GM19239 (cell line): ENCODE measurements at regions not wholly inside any gene's neighbourhood (a gene's known extent, or its start where the extent isn't known, plus 50 kb on each side); places are given as distances from the start of the nearest gene placed in this dataset.

Source experiments
- DNase-seq: peaks from one replicate; pipeline ENCODE4 v3.0.0; 2011; ENCODE audit warnings: low spot score; ENCODE audit not compliant: insufficient read length
- FAIRE-seq: peaks from 2 replicates; lab custom pipeline; 2011; peaks lifted over from hg19 to GRCh38; lab: Jason Lieb, UNC

DNA sequence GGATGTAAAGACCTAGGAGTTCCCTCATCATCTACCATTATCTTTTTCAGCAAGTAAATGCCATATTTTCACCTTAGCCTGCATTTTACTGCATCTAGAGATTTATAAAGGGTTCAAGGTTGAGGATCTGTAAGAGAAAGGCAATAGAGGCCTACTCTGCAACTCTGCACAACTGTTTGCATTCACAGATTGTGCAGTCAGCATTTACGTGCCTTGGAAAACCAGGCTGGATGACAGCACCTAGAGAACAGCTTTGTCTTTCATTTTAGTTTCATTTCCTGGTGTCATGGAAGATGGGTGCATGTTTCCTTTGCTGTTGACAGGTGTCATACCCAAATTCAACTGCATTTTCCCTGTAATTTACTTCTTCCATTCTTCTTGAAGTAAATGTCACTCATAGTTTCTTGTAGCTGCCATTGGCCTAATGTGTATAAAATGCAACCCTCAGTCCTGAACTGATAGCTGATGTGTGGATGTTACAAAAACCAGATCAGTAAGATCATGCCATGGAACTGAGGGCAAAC is 817.5 kb downstream of the SQOR start:
- FAIRE-seq (no peak), DNase-seq (no peak)

DNA sequence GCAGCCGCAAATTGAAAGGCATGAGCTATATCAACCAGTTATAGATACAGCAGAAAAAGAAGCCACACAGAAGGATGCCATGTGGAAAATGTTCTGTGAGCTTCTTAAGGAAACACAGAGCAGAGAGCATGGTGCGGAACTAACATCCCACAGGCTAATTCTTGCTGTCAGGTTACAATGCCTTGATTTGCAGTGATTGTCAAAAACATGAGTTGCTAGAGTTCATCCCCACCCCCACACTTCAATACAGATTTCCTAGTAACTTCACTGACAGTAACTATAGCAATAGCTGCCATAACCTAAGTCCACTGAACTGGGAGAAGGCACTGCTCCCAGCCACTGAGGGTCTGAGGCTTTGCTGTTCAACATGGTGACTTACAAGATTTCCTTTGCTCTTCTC is 821.6 kb downstream of the SQOR start:
- DNase-seq (no peak), FAIRE-seq (no peak)

DNA sequence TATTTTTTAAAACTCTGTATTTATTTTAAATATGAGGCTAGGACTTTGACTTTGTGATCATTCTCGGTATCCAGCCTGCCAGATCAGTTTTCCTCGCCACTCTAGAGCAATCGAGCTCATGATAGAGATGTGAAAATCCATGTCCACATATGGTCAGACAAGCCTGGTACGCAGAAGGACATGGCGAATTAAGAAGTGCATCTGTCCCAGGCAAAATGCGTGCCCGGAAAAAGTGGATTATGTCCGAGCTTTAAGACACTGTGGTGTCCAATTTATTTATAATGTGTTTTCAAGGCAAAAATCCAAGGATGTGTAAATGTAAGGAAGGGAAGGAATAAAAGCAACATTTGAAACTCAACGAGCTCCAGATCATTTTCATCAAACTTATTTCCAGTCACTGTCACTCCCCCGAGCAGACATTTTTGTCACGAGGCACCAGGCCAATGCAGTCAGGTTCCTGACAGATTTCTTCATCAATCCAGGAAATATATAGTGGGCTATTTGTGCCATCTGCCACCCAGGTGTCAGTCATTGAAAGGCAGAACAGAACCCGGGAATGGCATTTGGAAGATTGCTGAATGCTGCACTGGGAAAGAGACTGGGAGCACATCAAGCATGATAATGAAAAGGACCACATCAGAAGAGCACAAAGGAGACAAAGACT is 825.7 kb downstream of the SQOR start:
- no peak for FAIRE-seq
- no peak for DNase-seq

DNA sequence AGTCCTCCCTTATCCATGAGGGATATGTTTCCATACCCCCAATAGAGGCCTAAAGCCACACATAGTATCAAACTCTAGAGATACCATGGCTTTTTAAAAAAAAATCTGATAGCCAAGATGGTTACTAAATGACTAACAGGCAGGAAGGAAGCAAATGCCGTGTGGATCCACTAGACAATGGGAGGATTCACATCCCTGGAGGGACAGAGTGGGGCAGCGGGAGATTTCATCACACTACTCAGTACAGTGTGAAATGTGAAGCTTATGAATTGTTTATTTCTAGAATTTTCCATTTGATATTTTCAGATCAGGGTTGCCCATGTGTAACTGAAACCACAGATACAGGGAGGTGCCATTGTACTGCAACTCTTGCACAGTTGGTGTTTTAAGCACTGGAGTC is 826.6 kb downstream of the SQOR start:
- no peak for FAIRE-seq
- DNase-seq = no peak

DNA sequence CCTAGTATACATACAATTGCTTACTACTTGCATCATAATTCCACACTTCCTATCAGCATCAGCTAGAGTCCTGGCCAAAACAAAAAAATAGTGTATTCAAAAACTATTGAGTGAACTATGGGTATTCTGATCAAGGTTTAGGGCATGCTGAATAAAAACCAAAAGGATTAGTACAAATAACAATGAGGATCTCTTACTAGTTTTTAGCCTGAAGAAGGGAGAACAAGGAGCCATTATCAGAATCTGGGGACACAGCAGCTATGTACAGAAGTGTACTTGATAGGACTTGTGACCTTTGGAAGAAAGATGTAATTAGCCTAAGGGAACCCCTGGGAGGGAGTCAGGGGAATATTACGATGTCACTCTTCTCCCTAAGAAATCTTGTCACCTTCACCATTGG is 832.2 kb downstream of the SQOR start:
- FAIRE-seq (no peak), DNase-seq (no peak)

DNA sequence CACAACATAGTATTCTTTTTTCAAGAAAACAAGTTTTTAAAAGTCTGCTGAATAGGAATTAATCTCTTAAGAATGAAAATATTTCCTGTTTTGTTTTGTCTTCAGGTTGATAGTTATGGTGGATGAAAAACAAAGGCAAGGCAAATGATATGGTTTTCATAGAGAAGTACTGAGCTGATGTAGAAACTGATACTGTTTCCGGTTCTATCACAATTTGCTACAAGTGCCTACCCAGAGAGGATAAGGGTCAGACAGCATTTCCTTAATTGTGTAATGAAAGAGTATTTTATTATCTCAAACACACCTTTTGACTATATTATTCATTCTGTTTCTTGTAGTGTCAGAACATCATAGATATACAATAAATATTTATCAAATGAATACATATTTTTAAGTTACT is 836.3 kb downstream of the SQOR start:
- DNase-seq (no peak), FAIRE-seq (no peak)

DNA sequence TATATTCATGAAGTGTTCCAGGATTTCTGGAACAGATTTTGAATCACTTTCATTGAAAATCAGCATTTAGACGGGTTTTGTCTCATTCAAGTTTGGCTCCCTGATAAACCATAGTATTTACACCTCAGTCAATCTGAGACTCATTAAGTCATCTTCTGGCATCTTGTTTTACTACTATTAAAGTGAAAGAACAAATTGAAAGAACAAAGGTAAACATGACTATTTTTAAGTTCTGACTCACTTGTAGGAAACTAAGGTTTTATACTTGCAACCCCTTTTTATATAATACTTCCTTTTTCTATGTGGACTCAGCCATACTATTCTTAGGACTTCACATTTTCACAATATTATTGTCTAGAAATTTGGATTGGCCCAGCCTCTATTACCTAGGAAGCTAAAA is 854.4 kb downstream of the SQOR start:
- FAIRE-seq (no peak), DNase-seq (no peak)

DNA sequence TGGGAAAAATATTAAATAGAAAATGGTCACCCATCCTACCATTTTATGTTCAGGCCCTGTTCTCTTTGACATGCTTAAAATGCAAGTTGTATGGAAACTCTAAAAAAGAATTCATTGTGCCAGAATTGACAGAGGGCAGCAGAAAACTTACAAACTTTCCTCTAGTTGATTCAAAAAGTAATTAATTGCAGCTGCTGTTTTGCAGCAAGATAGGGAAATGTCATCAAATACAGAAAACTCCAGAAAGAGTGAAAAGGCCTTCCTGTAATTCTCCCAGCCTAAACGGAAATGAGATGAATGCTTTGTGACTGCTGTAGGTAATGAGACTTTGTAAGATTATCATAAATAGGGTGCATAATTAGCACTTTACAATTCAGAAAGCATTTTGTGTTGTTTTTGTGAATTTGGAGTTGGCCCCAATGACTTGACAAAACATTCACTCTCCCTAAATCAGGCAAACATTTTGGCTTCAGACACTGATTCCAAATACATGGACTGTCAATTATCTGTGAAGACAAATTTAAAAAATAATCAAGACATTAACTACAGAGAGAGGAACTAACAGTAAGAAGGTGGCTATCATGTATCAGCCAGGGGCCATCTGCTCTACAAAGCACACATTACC is 861.8 kb downstream of the SQOR start:
- DNase-seq (no peak), FAIRE-seq (no peak)

DNA sequence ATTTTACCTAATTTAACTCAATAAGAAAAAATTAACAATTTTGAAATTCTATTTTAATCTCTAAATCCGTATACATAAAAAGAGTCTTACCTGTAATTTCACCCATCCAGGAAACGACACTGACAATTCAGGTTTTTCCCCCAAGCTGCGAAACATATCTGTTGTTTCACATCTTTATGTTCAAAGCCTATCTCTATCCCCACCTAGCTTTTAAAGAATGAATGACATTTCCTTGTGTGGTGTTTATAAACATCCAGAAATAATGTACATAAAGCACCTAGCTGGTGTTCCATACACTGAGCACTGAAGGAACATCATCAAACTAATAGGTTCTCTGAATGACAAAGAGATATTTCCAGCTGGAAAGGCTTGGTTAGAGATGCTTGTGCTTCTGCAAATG is 867.8 kb downstream of the SQOR start:
- FAIRE-seq (no peak), DNase-seq (no peak)

DNA sequence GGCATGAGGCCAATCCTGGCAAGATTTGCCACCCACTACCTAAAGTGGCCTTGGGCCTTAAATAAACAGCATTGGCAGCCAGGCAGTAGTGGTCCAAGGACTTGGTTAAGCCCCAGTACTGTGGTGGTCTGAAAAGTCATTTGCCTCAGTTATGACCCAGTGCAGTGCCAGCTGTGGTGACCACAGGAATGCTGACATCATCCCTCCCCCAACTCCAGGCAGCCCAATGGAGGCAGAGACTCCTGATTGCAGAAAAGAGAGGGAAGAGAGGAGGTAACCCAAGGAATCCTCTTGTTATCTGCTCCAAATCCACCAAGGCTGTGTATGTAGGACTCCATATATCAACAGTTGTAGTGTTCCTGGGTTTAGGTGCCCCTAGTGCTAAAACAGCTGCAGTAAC is 883.6 kb downstream of the SQOR start:
- DNase-seq (no peak), FAIRE-seq (no peak)

DNA sequence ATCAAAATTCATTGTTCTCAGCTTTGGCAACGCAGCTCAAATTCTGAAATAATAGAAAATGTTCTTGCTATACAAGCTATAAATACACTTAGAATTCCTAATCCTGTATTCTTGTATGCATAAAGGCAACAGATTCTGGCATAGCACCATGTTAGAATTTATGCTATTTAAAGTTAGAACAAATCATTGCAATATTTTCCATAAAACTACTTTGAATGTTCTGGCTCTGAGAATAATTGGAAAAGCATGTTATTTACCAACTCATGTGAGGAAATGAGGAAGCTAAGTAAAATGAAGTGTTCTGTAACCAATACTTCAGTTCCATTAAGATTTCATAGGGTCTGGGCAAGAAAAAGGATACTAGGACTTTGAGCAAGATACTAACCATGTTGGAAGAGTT is 888.9 kb downstream of the SQOR start:
- FAIRE-seq = no peak
- DNase-seq = no peak

DNA sequence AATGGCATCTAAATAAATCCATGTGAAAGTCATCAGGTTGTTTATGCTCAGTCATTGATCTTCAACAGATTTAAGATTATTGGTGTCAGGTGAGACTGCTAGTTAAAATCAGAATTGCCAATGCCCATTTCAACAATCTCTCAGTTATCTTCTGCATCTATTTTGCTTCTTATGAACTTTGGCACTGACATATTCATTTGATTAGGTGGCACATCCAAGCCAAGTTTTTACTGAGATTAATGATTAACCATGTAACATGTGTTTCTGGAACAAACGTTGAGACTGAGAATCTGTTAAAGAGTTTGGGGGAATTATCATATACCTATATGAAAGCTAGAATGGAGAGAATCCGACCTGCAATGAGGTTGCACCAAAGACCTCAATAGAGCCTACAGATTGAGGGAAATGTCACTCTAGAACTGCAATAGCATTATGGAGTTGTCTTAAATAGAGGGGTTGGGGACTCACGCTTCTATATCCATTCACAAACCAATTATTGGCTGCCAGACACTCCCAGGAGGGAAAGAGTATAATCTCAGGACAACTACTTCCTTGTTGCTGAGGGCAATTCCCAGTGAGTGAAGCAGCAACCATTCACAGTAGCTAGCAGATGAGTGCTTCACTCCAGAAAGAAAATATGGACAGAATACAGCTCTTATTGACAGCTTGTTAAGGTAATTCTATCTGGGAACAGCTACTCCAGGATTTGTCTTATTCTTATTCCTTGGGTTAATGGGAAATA is 891.3 kb downstream of the SQOR start:
- no peak for FAIRE-seq
- DNase-seq = no peak

DNA sequence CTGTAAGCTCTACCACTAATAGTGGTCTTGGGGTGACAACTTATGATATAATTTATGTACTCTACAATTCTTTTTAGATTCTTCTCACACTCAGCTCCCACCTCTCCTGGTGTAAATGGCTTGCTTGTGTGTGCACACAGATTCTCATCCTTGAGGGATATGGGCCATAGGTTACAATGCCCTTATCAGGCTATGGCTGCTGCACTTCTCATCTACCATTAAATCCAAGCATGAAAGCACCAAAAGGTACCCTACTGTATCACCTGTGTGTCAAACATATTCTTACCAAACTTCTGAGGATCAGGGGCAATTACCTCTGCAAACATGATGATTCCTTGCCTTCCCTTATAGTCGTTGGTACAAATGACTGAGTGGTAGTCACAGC is 891.9 kb downstream of the SQOR start:
- FAIRE-seq = no peak
- DNase-seq = no peak

DNA sequence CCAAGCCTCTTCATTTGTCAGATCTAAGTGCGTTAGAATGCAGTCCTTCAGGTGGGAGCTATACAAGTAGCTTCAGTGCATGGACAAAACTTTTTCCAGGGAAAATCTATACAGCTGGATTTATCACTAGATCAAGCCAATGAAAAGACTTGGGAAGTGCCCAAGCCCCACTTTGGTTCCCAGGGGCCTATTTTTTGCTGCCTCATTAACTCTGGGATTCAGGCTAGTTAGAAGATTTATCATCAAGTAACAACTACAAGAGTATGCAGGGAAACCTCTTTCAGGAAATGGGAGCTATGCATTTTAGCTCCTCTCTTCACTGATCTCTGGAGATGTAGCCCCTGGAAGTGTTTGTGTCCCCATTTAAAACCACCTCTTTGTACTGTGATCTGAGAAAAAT is 908.8 kb downstream of the SQOR start:
- FAIRE-seq = no peak
- DNase-seq = no peak

DNA sequence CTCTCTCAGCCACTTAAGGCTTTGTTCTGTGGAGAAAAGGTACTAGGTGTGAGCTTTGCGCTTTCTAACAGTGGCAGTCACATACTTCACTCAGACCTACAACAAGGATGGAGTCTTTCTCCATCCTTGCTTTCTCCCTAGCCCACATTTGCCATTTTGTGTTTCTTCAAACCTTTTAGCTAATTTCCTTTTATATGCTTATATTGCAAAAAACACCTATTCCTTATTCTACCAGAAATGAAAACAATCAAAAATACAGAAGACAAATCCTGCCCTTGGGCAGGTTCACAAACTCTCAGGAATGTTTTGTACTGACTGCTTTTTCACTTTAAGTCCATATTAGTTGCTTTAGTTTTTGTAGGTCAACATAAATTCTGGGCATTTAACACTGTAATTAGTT is 914.2 kb downstream of the SQOR start:
- DNase-seq (no peak), FAIRE-seq (no peak)

DNA sequence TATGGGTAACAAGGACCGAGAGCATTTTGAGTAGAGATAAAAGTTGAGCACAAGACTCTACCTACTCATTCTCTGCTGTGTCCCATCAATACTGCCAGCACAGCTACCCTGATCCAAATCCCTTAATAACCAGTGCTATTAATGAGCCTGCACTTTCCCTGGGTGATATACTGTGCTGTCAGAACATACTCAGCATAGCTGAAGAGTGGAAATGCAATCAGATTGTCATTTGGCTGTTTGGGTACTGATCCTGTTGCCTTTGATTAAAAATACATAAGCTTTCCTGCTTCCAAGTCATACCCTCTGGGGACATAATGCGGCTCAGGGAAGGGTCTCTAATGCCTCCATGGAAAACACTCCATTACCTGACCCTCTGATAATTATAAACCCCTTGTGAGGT is 917.5 kb downstream of the SQOR start:
- no peak for DNase-seq
- no peak for FAIRE-seq

DNA sequence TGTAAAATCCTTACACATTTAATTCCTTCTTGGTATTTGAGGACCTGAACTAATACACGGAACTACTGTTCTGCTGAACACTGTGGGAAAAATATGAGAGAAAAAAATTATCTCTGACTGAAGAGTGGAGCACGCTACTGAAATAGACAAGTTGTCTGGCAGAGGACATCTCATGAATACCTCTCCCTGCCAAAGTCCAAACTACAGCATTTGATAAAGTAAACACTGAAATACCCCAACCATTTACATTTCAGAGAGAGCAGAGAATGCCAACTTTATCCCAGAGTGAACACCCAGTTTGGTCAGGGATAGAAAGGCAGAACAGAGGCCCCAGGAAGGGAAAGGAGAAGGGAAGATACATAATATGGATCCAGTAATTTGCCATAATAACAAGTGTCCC is 920.7 kb downstream of the SQOR start:
- DNase-seq (no peak), FAIRE-seq (no peak)

DNA sequence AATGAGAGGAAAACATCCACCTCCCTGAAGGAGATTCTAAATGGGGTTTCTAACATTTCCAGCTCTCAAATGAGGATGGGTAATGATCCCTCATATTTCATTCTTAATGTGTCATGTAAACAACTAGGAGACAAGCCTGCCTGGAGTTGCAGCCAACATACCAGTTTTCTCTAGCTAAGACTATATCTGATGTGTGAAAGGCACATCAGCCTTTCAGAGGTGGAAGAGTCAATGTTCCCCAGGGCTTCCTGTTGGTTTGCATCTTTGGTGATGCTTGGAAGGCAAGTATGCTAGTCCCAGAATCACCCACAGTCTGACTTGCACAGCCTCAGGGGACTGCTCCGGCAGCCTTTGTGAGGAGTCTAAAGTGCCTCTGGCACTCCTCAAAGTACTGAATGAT is 921.2 kb downstream of the SQOR start:
- no peak for FAIRE-seq
- DNase-seq = no peak

DNA sequence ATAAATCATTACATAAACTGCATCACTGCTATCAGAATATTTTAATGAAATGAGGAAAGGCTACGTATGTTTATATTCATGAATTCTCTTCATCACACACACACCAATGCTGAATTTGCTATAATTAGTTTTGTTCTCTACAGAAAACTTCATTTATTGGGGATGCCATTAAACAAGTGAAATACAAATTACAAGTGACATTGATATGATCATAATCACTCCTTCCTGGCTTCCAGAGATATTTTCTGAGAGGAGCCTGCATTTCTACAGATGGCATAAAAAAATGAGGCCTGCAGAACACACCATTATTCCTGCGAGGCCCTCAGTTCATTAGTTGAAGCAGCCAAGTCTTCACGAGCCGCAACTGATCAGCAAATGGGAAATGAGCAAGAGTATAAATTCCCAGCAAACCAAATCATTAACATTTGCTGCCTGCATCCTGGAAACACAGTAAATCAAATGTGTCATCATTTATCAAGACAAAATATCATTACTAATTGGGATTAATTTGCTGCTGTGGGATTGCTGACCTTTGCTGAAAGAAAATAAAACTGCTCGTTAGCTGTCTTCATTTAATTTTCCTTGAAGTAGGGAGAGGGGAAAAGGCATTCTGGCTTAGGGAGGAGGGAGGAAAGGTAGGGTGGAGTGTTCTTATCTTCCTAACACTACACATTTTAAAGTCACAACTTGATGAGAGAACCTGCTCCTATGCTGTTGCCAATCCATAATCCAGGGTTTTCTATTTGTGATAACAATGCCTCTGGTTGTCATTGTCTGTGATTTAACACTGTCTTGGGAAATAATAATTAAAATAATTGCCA is 921.9 kb downstream of the SQOR start:
- FAIRE-seq (no peak), DNase-seq (no peak)

DNA sequence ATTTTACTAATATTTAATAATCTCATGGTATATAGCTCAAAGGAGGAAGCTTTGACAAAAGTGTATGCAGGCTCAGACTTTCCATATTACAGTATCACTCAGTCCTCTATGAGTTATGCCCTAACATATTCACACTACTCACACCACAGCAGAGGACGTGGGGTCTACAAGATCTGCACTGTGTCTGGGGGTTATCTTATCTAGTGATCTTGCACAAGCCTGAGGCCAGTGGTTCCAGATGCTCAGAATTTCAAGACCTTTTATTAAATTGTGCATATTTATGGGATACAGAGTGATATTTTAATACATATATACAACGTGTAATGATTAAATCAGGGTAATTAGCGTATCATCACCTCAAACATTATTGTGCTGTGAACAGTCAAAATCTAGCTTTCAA is 933.1 kb downstream of the SQOR start:
- DNase-seq (no peak), FAIRE-seq (no peak)

DNA sequence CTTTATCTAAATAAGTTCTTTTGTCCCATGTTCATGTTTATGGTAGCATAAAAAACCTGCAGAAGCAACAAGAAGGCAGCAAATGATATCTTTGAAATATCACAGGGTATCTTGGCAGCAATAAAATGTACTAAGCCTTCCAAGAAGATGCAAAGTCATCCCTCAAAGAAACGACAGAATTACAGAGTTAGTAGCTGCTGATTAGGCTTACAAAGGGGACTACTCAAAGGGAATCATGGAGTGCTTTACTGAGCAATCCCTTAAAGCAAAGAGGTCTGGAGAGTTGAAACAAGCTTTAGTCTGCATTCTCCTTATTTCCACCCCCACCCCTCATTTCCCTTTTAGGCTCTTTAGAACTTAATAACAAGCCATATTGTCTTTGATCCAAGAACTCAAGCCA is 935.0 kb downstream of the SQOR start:
- no peak for DNase-seq
- FAIRE-seq = no peak
